Activated CD8-positive, alpha-beta T cell treated with anti-CD3 and anti-CD28 coated beads for 36 hours (primary cell): ENCODE measurements at regions not wholly inside any gene's neighbourhood (a gene's known extent, or its start where the extent isn't known, plus 50 kb on each side); places are given as distances from the start of the nearest gene placed in this dataset.

Experiments
- ATAC-seq: fragments of 200-7000 bp; cut with Tn5 transposase; one replicate; pipeline ENCODE4 v1.10.0; 2021; ENCODE audit warnings: mild to moderate bottlenecking, moderate library complexity
- CTCF ChIA-PET: fragments of 350-600 bp; sonication (Branson Sonifier 250); formaldehyde crosslinking; loops from one replicate; lab custom pipeline; 2021; ENCODE audit warnings: antibody characterized with exemption; lab: Charles Lee
- POLR2A ChIA-PET: fragments of 350-600 bp; sonication (Branson Sonifier 250); formaldehyde crosslinking; loops from one replicate; lab custom pipeline; 2021; ENCODE audit warnings: antibody characterized with exemption; lab: Charles Lee
- DNase-seq: peaks from one replicate; pipeline ENCODE4 v3.0.0-alpha.2; 2020
- H3K27ac Mint-ChIP-seq: one replicate; pipeline ENCODE4 v1.8.0; 2021; ENCODE audit warnings: mild to moderate bottlenecking, mixed read lengths
- H3K27me3 Mint-ChIP-seq: one replicate; pipeline ENCODE4 v1.8.0; 2021; ENCODE audit warnings: mixed read lengths
- H3K36me3 Mint-ChIP-seq: one replicate; pipeline ENCODE4 v1.8.0; 2021; ENCODE audit warnings: low read depth, mixed read lengths
- H3K4me1 Mint-ChIP-seq: one replicate; pipeline ENCODE4 v1.8.0; 2021; ENCODE audit warnings: low read depth, mixed read lengths
- H3K4me3 Mint-ChIP-seq: one replicate; pipeline ENCODE4 v1.8.0; 2021; ENCODE audit warnings: mild to moderate bottlenecking, moderate library complexity, mixed read lengths
- H3K9me3 Mint-ChIP-seq: one replicate; pipeline ENCODE4 v1.8.0; 2021; ENCODE audit warnings: mixed read lengths
- CTCF ChIP-seq: fragments of 200-600 bp; IDR thresholded peaks from one replicate; pipeline ENCODE4 v1.8.0; 2022; ENCODE audit warnings: antibody characterized with exemption, mild to moderate bottlenecking
- intact Hi-C: fragments of 100-400 bp; cut with micrococcal nuclease; formaldehyde crosslinking; loops from one replicate; pipeline ENCODE4 v1.10.0; 2022

- DNase-seq = no peak
- Mint-ChIP-seq H3K27ac (no peak overlapping the region), H3K27me3 (no peaks in the 10 kb centered on the region), H3K9me3 (peaks cover 4% of the 10 kb centered on the region), H3K4me3 (no peak overlapping the region), H3K4me1 (no peaks in the 10 kb centered on the region), H3K36me3 (no peaks in the 10 kb centered on the region)
- TF ChIP-seq CTCF = no peak
- intact Hi-C loops = no loop called here
- ChIA-PET POLR2A (no interaction called here), CTCF (no interaction called here)
- no peak for ATAC-seq
Observed at GRCh38 chr13:88217372-88217771, 546.2 kb downstream of the SLITRK5 start.

- ChIA-PET CTCF (no interaction called here), POLR2A (no interaction called here)
- Mint-ChIP-seq H3K27ac (no peak overlapping the region), H3K4me1 (no peaks in the 10 kb centered on the region), H3K36me3 (no peaks in the 10 kb centered on the region), H3K9me3 (peaks cover 4% of the 10 kb centered on the region), H3K27me3 (no peaks in the 10 kb centered on the region), H3K4me3 (no peak overlapping the region)
- ATAC-seq (no peak), DNase-seq (no peak)
- no peak for TF ChIP-seq CTCF
- intact Hi-C loops = no loop called here
Observed at GRCh38 chr13:88217883-88218282, 546.7 kb downstream of the SLITRK5 start.

- peaks cover 5% of the 10 kb centered on the region for H3K9me3 Mint-ChIP-seq
- intact Hi-C loops = no loop called here
- no peaks in the 10 kb centered on the region for H3K36me3 Mint-ChIP-seq
- POLR2A ChIA-PET = no interaction called here
- H3K4me1 Mint-ChIP-seq = no peaks in the 10 kb centered on the region
- TF ChIP-seq CTCF = no peak
- no peak for DNase-seq
- no peak overlapping the region for H3K27ac Mint-ChIP-seq
- CTCF ChIA-PET = no interaction called here
- no peak for ATAC-seq
- H3K27me3 Mint-ChIP-seq = no peaks in the 10 kb centered on the region
- H3K4me3 Mint-ChIP-seq = no peak overlapping the region
Observed at GRCh38 chr13:88223958-88224357, 552.8 kb downstream of the SLITRK5 start.

- H3K9me3 Mint-ChIP-seq = peaks cover 1% of the 10 kb centered on the region
- TF ChIP-seq CTCF = no peak
Observed at GRCh38 chr13:88235441-88235840, 564.3 kb downstream of the SLITRK5 start.

GRCh38 chr13:88246239-88246638 lies 575.1 kb downstream of the SLITRK5 start:
- ChIA-PET CTCF (no interaction called here), POLR2A (no interaction called here)
- TF ChIP-seq CTCF = no peak
- H3K4me3 Mint-ChIP-seq = no peak overlapping the region
- no peak for ATAC-seq
- DNase-seq = no peak
- no peaks in the 10 kb centered on the region for H3K4me1 Mint-ChIP-seq
- H3K27me3 Mint-ChIP-seq = no peaks in the 10 kb centered on the region
- H3K9me3 Mint-ChIP-seq = peaks cover 1% of the 10 kb centered on the region
- H3K27ac Mint-ChIP-seq = no peak overlapping the region
- no peaks in the 10 kb centered on the region for H3K36me3 Mint-ChIP-seq
- intact Hi-C loops = no loop called here

More at GRCh38 chr13:88235441-88235840, 564.3 kb downstream of the SLITRK5 start:
- Mint-ChIP-seq H3K4me1 (no peaks in the 10 kb centered on the region), H3K27ac (no peak overlapping the region), H3K27me3 (no peaks in the 10 kb centered on the region), H3K36me3 (no peaks in the 10 kb centered on the region), H3K4me3 (no peak overlapping the region)
- ChIA-PET POLR2A (no interaction called here), CTCF (no interaction called here)
- intact Hi-C loops = no loop called here
- DNase-seq (no peak), ATAC-seq (no peak)
